HG02870 (cell line): ENCODE measurements at regions not wholly inside any gene's neighbourhood (a gene's known extent, or its start where the extent isn't known, plus 50 kb on each side); places are given as distances from the start of the nearest gene placed in this dataset.
"Not testable (repeated sequence)": the region's sequence is repeated elsewhere in the genome, so short reads cannot be mapped to it uniquely, and the experiment has no call there.

Source experiments
- ATAC-seq: cut with Tn5 transposase; IDR thresholded peaks from one replicate; pipeline ENCODE4 v1.9.1; 2021; ENCODE audit warnings: mild to moderate bottlenecking, moderate library complexity; ENCODE audit not compliant: unreplicated experiment

GRCh38 chr20:23141450-23142161 lies 55.5 kb upstream of the CD93 start:
- no peak for ATAC-seq

GRCh38 chr20:23140991-23141390 lies 54.9 kb upstream of the CD93 start:
- ATAC-seq: no peak

GRCh38 chr20:23139984-23140383 lies 53.9 kb upstream of the CD93 start:
- not testable (repeated sequence) for ATAC-seq

- no peak for ATAC-seq
Observed at GRCh38 chr20:23139524-23139923, 53.4 kb upstream of the CD93 start.

- ATAC-seq: no peak
Observed at GRCh38 chr20:23138682-23139081, 52.6 kb upstream of the CD93 start.

- no peak for ATAC-seq
Observed at GRCh38 chr20:23138226-23138625, 52.1 kb upstream of the CD93 start.

- ATAC-seq: no peak
Observed at GRCh38 chr20:23136893-23137745, 51.0 kb upstream of the CD93 start.

GRCh38 chr20:23135449-23136420 lies 49.6 kb upstream of the CD93 start:
- no peak for ATAC-seq
